H9 (cell line): ENCODE measurements at regions not wholly inside any gene's neighbourhood (a gene's known extent, or its start where the extent isn't known, plus 50 kb on each side); places are given as distances from the start of the nearest gene placed in this dataset.

Experiments
- DNase-seq: peaks from one replicate; pipeline ENCODE4 v3.0.0-alpha.2; 2017
- H2AFZ ChIP-seq: one replicate; pipeline ENCODE4 v1.6.1; 2013; ENCODE audit warnings: mild to moderate bottlenecking, low read length, control low read depth, moderate library complexity
- H2AK5ac ChIP-seq: 2 replicates; pipeline ENCODE4 v1.6.1; 2013; ENCODE audit warnings: low read length, control low read depth, mixed read lengths; ENCODE audit not compliant: insufficient read length
- H2BK120ac ChIP-seq: one replicate; pipeline ENCODE4 v1.6.1; 2013; ENCODE audit warnings: low read depth, mild to moderate bottlenecking, low read length, control low read depth, inconsistent platforms; ENCODE audit not compliant: poor library complexity, severe bottlenecking
- H2BK12ac ChIP-seq: 2 replicates; pipeline ENCODE4 v1.6.1; 2013; ENCODE audit warnings: low read length, control low read depth, mixed read lengths, low read depth; ENCODE audit not compliant: insufficient read length
- H2BK15ac ChIP-seq: 2 replicates; pipeline ENCODE4 v1.6.1; 2013; ENCODE audit warnings: low read depth, low read length, control low read depth
- H2BK20ac ChIP-seq: one replicate; pipeline ENCODE4 v1.6.1; 2013; ENCODE audit warnings: low read depth, mild to moderate bottlenecking, low read length, control low read depth, inconsistent platforms; ENCODE audit not compliant: poor library complexity, severe bottlenecking
- H2BK5ac ChIP-seq: 2 replicates; pipeline ENCODE4 v1.6.1; 2013; ENCODE audit warnings: low read length, control low read depth, mixed read lengths; ENCODE audit not compliant: insufficient read length
- H3K14ac ChIP-seq: 2 replicates; pipeline ENCODE4 v1.6.1; 2013; ENCODE audit warnings: low read length, control low read depth; ENCODE audit not compliant: insufficient read depth
- H3K18ac ChIP-seq: 2 replicates; pipeline ENCODE4 v1.6.1; 2013; ENCODE audit warnings: low read depth, mild to moderate bottlenecking, mixed read lengths, low read length, control low read depth; ENCODE audit not compliant: insufficient read length
- H3K23ac ChIP-seq: 2 replicates; pipeline ENCODE4 v1.6.1; 2013; ENCODE audit warnings: low read length, control low read depth, mixed read lengths, low read depth; ENCODE audit not compliant: insufficient read length
- H3K23me2 ChIP-seq: 2 replicates; pipeline ENCODE4 v1.6.1; 2013; ENCODE audit warnings: low read depth, mild to moderate bottlenecking, mixed read lengths, low read length, control low read depth; ENCODE audit not compliant: insufficient read length, poor library complexity, severe bottlenecking
- H3K27ac ChIP-seq: 2 replicates; pipeline ENCODE4 v1.5.1; 2013; ENCODE audit warnings: low read length, control low read depth, mixed read lengths, low read depth; ENCODE audit not compliant: insufficient read length
- H3K27me3 ChIP-seq: 2 replicates; pipeline ENCODE4 v1.6.1; 2013; ENCODE audit warnings: low read length, control low read depth, inconsistent platforms; ENCODE audit not compliant: insufficient read depth
- H3K4ac ChIP-seq: 2 replicates; pipeline ENCODE4 v1.6.1; 2013; ENCODE audit warnings: low read depth, mild to moderate bottlenecking, control low read depth, inconsistent platforms, low read length, moderate library complexity
- H3K4me1 ChIP-seq: 2 replicates; pipeline ENCODE4 v1.6.1; 2013; ENCODE audit warnings: low read length, control low read depth, inconsistent platforms; ENCODE audit not compliant: insufficient read depth
- H3K4me2 ChIP-seq: 2 replicates; pipeline ENCODE4 v1.6.1; 2013; ENCODE audit warnings: low read length, control low read depth, mixed read lengths; ENCODE audit not compliant: insufficient read length, insufficient read depth
- H3K56ac ChIP-seq: 2 replicates; pipeline ENCODE4 v1.6.1; 2013; ENCODE audit warnings: low read depth, mild to moderate bottlenecking, mixed read lengths, low read length, control low read depth; ENCODE audit not compliant: insufficient read length
- H3K79me1 ChIP-seq: 2 replicates; pipeline ENCODE4 v1.6.1; 2013; ENCODE audit warnings: low read depth, mild to moderate bottlenecking, moderate library complexity, low read length, control low read depth, inconsistent platforms; ENCODE audit not compliant: insufficient read depth, poor library complexity, severe bottlenecking
- H3K79me2 ChIP-seq: 2 replicates; pipeline ENCODE4 v1.6.1; 2013; ENCODE audit warnings: low read length, control low read depth, inconsistent platforms; ENCODE audit not compliant: insufficient read depth
- H3K9ac ChIP-seq: 2 replicates; pipeline ENCODE4 v1.6.1; 2013; ENCODE audit warnings: low read length, control low read depth, mixed read lengths; ENCODE audit not compliant: insufficient read length; ENCODE audit errors: extremely low read depth
- H3K9me3 ChIP-seq: one replicate; pipeline ENCODE4 v1.6.1; 2013; ENCODE audit warnings: low read depth, low read length, inconsistent platforms; ENCODE audit not compliant: control insufficient read depth
- H3T11ph ChIP-seq: one replicate; pipeline ENCODE4 v1.6.1; 2013; ENCODE audit warnings: mild to moderate bottlenecking, low read length, control low read depth, inconsistent platforms
- H4K20me1 ChIP-seq: one replicate; pipeline ENCODE4 v1.6.1; 2013; ENCODE audit not compliant: control insufficient read depth, insufficient read length, insufficient read depth
- H4K5ac ChIP-seq: 2 replicates; pipeline ENCODE4 v1.6.1; 2013; ENCODE audit warnings: low read depth, mild to moderate bottlenecking, mixed read lengths, low read length, control low read depth; ENCODE audit not compliant: insufficient read length
- H4K8ac ChIP-seq: replicated peaks from 2 replicates; pipeline ENCODE4 v1.6.1; 2013; ENCODE audit warnings: low read length, control low read depth, mixed read lengths, low read depth; ENCODE audit not compliant: insufficient read length
- H4K91ac ChIP-seq: 2 replicates; pipeline ENCODE4 v1.6.1; 2013; ENCODE audit warnings: low read depth, mild to moderate bottlenecking, moderate library complexity, mixed read lengths, low read length, control low read depth; ENCODE audit not compliant: insufficient read length
- H3K27ac Mint-ChIP-seq, 3 experiments: 2 replicates in 2 of 3; 3 replicates in 1 of 3; pipeline ENCODE4 v1.8.0; 2020 to 2021; ENCODE audit warnings: mixed read lengths in 3 of 3, mild to moderate bottlenecking in 1 of 3, moderate library complexity in 1 of 3
- H3K27me3 Mint-ChIP-seq: 2 replicates; pipeline ENCODE4 v1.8.0; 2021; ENCODE audit warnings: low read depth, mild to moderate bottlenecking, moderate library complexity, mixed read lengths
- H3K36me3 Mint-ChIP-seq, 3 experiments: 2 replicates in 2 of 3; 3 replicates in 1 of 3; pipeline ENCODE4 v1.8.0; 2020 to 2021; ENCODE audit warnings: low read depth in 3 of 3, mixed read lengths in 3 of 3; ENCODE audit not compliant: insufficient read depth in 1 of 3
- H3K4me1 Mint-ChIP-seq, 2 experiments: 2 replicates each; pipeline ENCODE4 v1.8.0; 2020; ENCODE audit warnings: mixed read lengths in 2 of 2
- H3K4me3 Mint-ChIP-seq, 2 experiments: 2 replicates in 1 of 2; 3 replicates in 1 of 2; pipeline ENCODE4 v1.8.0; 2020 to 2021; ENCODE audit warnings: mild to moderate bottlenecking in 2 of 2, mixed read lengths in 2 of 2, moderate library complexity in 1 of 2
- H3K9me3 Mint-ChIP-seq, 2 experiments: 2 replicates in 1 of 2; 3 replicates in 1 of 2; pipeline ENCODE4 v1.8.0; 2020; ENCODE audit warnings: mild to moderate bottlenecking in 2 of 2, mixed read lengths in 2 of 2, moderate library complexity in 1 of 2
- WGBS: extraction: QIAGEN DNeasy Blood & Tissue Kit; methylation state at CpG from one replicate; pipeline ENCODE4 v1.1.7; 2013; ENCODE audit warnings: missing lambda C conversion rate, low lambda C conversion rate, mixed read lengths; ENCODE audit not compliant: insufficient read length; ENCODE audit errors: extremely low coverage; 5-methylcytosine and 5-hydroxymethylcytosine counted together
- TF ChIP-seq, protein P1 (sequence below): fragments of 200-600 bp; sonication (generic); conservative IDR thresholded peaks from 3 replicates; pipeline ENCODE4 v1.8.0; 2021; ENCODE audit warnings: antibody characterized with exemption, mild to moderate bottlenecking

DNA sequence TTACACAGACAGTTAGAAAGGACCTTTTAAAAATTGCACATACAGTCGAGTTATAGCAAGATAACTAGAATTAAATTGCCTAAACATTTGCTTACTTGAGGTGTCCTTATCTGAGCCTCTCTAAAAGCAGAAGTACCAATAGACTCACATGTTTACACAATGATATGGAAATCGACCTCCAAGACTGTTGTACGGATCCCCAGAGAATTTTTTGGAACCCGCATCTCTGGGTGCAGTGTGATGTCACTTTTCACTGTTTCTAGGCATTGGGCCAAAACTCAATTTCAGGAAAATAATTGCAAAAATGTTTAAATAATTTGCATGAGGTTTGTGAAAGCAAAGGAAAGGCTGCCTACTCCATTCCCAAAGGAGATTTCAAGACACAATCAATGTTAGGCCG is 63.1 kb upstream of the ATG10 start:
- no peak overlapping the region for H2AK5ac ChIP-seq
- no peak overlapping the region for H3K9ac ChIP-seq
- no peaks in the 10 kb centered on the region for H3K9me3 ChIP-seq
- H3K14ac ChIP-seq: no peak overlapping the region
- H3K79me1 ChIP-seq: no peaks in the 10 kb centered on the region
- no peak overlapping the region for H3K18ac ChIP-seq
- Mint-ChIP-seq H3K9me3 (no peaks in the 10 kb centered on the region), H3K27me3 (no peaks in the 10 kb centered on the region; the same call in 1 of the 2 replicates), H3K4me1 (peaks cover 24 to 32% of the 10 kb centered on the region in 2 experiments), H3K27ac (no peak overlapping the region), H3K4me3 (no peak overlapping the region), H3K36me3 (no peaks in the 10 kb centered on the region)
- H3K79me2 ChIP-seq: no peaks in the 10 kb centered on the region
- no peak overlapping the region for H3K23ac ChIP-seq
- H3K23me2 ChIP-seq: no peaks in the 10 kb centered on the region
- no peak overlapping the region for H3K56ac ChIP-seq
- H2BK20ac ChIP-seq: no peak overlapping the region
- no peak overlapping the region for H4K8ac ChIP-seq
- no peak overlapping the region for H2AFZ ChIP-seq
- H4K5ac ChIP-seq: no peak overlapping the region
- no peak overlapping the region for H2BK120ac ChIP-seq
- H3K4ac ChIP-seq: no peak overlapping the region
- H3K4me2 ChIP-seq: no peak overlapping the region
- no peaks in the 10 kb centered on the region for H4K20me1 ChIP-seq
- no CpG with 5 or more reads among the region's 5 CpGs for WGBS
- DNase-seq: no peak
- H2BK12ac ChIP-seq: no peak overlapping the region
- TF ChIP-seq, protein P1, sequence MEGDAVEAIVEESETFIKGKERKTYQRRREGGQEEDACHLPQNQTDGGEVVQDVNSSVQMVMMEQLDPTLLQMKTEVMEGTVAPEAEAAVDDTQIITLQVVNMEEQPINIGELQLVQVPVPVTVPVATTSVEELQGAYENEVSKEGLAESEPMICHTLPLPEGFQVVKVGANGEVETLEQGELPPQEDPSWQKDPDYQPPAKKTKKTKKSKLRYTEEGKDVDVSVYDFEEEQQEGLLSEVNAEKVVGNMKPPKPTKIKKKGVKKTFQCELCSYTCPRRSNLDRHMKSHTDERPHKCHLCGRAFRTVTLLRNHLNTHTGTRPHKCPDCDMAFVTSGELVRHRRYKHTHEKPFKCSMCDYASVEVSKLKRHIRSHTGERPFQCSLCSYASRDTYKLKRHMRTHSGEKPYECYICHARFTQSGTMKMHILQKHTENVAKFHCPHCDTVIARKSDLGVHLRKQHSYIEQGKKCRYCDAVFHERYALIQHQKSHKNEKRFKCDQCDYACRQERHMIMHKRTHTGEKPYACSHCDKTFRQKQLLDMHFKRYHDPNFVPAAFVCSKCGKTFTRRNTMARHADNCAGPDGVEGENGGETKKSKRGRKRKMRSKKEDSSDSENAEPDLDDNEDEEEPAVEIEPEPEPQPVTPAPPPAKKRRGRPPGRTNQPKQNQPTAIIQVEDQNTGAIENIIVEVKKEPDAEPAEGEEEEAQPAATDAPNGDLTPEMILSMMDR: no peak
- H4K91ac ChIP-seq: no peak overlapping the region
- H3K27me3 ChIP-seq: no peaks in the 10 kb centered on the region
- no peak overlapping the region for H2BK15ac ChIP-seq
- H3K4me1 ChIP-seq: 0 out of 2 replicates have a peak, but pooled peaks cover 4% of the 10 kb centered on the region
- H2BK5ac ChIP-seq: no peak overlapping the region
- H3K27ac ChIP-seq: no peak overlapping the region
- no peak overlapping the region for H3T11ph ChIP-seq
